ENCODE measurements at regions not wholly inside any gene's neighbourhood (a gene's known extent, or its start where the extent isn't known, plus 50 kb on each side); places are given as distances from the start of the nearest gene placed in this dataset.
A peak's percentile ranks its signal among the peaks of the same experiment; 100 is the strongest.
"Not testable (repeated sequence)": the region's sequence is repeated elsewhere in the genome, so short reads cannot be mapped to it uniquely, and the experiment has no call there.

DNA sequence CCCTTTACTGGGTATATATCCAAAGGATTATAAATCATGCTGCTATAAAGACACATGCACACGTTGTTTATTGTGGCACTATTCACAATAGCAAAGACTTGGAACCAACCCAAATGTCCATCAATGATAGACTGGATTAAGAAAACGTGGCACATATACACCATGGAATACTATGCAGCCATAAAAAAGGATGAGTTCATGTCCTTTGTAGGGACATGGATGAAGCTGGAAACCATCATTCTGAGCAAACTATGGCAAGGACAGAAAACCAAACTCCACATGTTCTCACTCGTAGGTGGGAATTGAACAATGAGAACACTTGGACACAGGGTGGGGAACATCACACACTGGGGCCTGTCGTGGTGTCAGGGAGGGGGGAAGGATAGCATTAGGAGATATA is 59.2 kb downstream of the CXorf49B start:
- DNase-seq: not testable (repeated sequence)

DNA sequence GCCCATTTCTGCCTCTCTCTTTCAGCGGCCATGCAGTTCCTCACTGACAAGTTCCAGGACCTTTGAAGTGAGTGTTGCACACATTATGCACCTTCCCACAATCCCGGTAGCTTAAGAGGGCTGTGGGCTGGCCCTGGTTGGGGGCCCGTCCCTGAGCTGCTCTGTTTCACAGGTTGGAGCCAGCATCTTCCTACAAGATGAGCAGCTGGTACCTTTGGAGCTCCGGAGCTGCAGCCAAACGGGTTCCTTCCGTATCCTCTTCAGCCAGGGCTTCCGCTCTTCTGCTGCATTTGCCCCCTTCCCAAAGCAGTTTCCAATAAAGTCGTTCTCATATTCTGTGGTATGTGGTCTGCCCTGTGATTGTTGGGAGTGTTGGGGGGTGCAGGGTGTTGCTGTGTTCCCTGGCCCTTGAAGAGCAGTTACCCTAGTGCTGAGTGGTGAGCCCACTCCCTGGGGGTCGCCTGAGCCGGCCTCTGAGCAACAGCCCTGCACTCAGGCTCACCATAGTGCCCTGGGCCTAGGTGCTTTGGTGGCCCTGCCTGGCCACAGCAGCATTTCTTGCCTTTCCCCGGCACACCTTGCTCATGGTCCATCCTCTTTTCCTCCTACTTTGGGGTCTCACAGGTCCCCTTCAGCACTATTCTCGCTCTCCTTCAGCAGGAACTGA is 60.4 kb downstream of the CXorf49B start:
- DNase-seq: no peak

DNA sequence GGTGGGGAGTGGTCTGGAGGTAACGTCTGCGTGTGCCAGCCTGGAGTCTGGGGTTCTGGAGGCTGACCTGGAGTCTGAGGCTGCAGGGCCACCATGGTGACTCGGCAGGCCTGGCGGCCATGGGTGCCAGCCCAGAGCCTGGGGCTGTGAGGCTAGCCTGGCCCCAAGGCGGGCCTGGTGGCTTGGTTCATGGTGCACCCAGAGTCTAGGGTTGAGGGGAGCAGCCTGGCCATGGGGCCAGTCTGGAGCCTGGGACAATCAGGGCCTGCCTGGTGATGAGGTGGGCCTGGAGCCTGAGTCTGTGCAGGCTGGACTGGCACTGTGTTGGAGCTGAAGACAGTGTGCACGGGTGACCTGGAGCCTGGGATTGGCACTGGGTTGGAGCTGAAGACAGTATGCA is 64.9 kb downstream of the CXorf49B start:
- no peak for DNase-seq

DNA sequence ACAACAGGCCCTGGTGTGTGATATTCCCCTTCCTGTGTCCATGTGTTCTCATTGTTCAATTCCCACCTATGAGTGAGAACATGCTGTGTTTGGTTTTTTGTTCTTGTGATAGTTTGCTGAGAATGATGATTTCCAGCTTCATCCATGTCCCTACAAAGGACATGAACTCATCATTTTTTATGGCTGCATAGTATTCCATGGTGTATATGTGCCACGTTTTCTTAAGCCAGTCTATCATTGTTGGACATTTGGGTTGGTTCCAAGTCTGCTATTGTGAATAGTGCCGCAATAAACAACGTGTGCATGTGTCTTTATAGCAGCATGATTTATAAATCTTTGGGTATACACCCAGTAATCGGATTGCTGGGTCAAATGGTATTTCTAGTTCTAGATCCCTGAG is 72.6 kb upstream of the NHSL2 start:
- not testable (repeated sequence) for DNase-seq

DNA sequence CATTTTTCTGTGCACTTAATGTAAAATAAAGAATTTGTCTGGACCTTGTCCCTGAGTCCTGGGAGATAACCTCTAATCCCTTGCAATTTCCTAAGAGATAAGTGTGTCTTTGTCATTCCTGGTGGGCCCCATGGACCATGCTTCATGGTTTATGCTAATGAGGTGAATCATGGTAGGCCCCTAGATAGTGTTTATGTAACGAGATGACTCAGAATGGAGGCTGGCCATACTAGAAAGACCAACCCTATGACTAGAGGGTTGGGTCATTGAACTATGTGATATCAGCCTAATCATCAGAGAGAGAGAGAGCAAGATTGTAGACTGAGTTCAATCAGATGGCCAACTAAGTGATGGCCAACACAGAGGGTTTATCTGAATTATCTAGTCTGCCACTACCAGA is 64.2 kb upstream of the NHSL2 start:
- no peak for DNase-seq

DNA sequence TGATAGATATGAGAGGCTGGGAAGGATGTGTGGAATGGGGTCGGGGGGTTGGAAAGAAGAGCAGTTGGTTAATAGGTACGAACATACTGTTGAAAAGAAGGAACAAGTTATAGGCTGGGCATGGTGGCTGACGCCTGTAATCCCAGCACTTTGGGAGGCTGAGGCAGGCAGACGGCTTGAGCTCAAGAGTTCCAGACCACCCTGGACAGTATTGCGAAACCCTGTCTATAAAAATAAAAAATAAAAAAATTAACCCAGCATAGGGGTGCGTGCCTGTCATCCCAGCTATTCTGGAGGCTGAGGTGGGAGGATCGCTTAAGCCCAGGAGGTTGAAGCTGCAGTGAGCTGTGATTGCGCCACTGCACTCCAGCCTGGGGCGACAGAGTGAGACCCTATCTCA is 58.5 kb upstream of the NHSL2 start:
- DNase-seq: no peak

DNA sequence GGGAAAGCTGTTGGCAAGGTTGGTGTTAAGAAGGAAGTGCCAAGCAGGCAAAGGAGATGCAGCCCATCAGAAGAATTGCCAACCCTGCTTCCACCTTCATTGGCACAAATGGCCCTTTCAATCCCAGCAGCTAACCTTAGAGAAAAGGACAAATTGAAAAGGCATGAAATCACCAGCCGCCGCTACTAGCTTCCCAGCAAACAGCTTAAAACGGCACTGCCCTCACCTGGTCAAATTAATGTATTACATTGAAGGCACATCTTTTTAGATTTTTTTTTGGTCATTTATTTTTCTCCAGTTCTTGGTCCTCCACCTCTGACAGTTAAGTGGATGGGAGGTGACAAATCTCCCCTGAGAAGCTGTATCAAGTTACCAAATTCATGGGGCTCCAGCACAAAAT is 51.0 kb upstream of the NHSL2 start:
- DNase-seq: peak; percentile 0

All from SHP77 treated with DMSO at 0.1 percent for 48 hours (cell line).